ENCODE measurements at regions not wholly inside any gene's neighbourhood (a gene's known extent, or its start where the extent isn't known, plus 50 kb on each side); places are given as distances from the start of the nearest gene placed in this dataset.

DNA sequence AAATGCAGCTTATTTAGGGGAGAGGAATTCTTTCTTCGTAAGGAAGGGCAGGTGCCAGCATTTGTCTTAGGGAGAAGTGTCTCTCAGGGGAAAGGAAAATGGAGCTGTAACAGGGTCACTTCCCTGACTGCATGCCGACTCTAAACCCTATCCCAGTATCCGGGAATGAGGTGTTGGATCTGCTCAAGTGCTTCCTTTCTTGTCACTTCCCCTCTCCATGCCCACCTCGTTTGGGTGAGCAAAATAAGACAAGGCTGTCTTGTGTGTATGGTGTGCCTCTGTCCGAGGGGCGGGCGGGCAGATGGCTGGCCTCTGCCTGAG is 230.1 kb upstream of the TPM1 start:
- TF ChIP-seq, protein P1, sequence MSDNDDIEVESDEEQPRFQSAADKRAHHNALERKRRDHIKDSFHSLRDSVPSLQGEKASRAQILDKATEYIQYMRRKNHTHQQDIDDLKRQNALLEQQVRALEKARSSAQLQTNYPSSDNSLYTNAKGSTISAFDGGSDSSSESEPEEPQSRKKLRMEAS (IDR thresholded peaks at IDR 0.05), result no peak
- TF ChIP-seq RAD21 (IDR thresholded peaks at IDR 0.05; ENCODE audit: low read depth) (no peak), YY1 (IDR thresholded peaks at IDR 0.05; ENCODE audit: low read depth) (no peak), ZBTB7A (IDR thresholded peaks at IDR 0.05; ENCODE audit: low read depth) (no peak), TEAD4 (IDR thresholded peaks at IDR 0.05) (no peak), REST (IDR thresholded peaks at IDR 0.05; ENCODE audit: low read depth) (no peak), EP300 (IDR thresholded peaks at IDR 0.05; ENCODE audit: borderline replicate concordance) (no peak), TAF1 (IDR thresholded peaks at IDR 0.05; ENCODE audit: low read depth) (no peak), TCF12 (IDR thresholded peaks at IDR 0.05; ENCODE audit: low read depth) (no peak), CEBPB (IDR thresholded peaks at IDR 0.05) (no peak), USF1 (IDR thresholded peaks at IDR 0.05) (no peak), NFIC (IDR thresholded peaks at IDR 0.05) (no peak), CREB1 (IDR thresholded peaks at IDR 0.05; ENCODE audit: low read depth) (no peak), EGR1 (IDR thresholded peaks at IDR 0.05) (no peak)
